ENCODE measurements at regions not wholly inside any gene's neighbourhood (a gene's known extent, or its start where the extent isn't known, plus 50 kb on each side); places are given as distances from the start of the nearest gene placed in this dataset.
"Not testable (repeated sequence)": the region's sequence is repeated elsewhere in the genome, so short reads cannot be mapped to it uniquely, and the experiment has no call there.

DNA sequence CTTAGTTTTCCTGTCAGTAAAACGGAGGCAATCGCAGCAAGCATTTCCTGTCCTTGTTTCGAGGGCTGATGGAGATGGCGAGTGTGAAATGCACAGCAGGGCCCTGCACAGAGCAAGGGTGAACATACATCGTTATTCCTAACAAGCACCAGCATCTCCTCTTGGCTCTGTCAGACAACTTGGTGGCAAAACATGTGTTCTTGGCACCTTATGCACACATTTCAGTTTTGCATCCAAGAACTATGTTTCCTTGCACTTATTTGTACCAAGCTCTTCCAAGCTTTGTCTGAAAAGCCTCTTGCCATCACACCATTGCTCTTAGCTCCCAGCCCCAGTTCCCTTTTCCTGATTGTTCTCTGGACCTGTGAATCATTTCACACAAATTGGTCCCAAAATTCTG is 132.9 kb upstream of the GRB10 start:
- no peak for DNase-seq

GRCh38 chr7:50914460-50914859 is 131.8 kb upstream of the GRB10 start:
- DNase-seq: no peak

GRCh38 chr7:50908628-50909290 is 126.1 kb upstream of the GRB10 start:
- no peak for DNase-seq

DNA sequence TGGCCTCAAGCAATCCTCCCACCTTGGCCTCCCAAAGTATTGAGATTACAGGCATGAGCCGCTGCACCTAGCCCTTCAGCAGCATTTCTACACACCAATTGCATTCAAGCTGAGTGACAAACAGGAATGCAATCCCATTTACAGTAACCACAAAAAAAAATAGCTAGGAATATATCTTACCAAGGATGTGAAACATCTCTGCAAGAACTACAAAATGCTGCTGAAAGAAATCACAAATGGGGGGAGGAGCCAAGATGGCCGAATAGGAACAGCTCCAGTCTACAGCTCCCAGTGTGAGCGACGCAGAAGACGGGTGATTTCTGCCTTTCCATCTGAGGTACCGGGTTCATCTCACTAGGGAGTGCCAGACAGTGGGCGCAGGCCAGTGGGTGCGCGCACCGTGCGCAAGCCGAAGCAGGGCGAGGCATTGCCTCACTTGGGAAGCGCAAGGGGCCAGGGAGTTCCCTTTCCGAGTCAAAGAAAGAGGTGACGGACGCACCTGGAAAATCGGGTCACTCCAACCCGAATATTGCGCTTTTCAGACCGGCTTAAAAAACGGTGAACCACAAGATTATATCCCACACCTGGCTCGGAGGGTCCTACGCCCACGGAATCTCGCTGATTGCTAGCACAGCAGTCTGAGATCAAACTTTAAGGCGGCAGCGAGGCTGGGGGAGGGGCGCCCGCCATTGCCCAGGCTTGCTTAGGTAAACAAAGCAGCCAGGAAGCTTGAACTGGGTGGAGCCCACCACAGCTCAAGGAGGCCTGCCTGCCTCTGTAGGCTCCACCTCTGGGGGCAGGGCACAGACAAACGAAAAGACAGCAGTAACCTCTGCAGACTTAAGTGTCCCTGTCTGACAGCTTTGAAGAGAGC is 116.1 kb upstream of the GRB10 start:
- DNase-seq: not testable (repeated sequence)

DNA sequence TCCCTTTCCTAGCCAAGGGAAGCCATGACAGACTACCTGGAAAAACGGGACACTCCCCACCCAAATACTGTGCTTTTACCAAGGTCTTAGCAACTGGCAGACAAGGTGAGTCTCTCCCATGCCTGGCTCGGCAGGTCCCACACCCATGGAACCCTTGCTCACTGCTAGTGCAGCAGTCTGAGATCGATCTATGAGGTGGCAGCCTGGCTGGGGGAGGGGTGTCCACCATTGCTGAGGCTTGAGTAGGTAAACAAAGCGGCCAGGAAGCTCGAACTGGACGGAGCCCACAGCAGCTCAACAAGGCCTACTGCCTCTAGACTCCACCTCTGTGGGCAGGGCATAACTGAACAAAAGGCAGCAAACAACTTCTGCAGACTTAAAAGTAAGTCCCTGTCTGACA is 104.4 kb upstream of the GRB10 start:
- DNase-seq: not testable (repeated sequence)

GRCh38 chr7:50872437-50872836 is 89.7 kb upstream of the GRB10 start:
- no peak for DNase-seq

- no peak for DNase-seq
Measured at GRCh38 chr7:50869108-50869725, 86.5 kb upstream of the GRB10 start.

DNA sequence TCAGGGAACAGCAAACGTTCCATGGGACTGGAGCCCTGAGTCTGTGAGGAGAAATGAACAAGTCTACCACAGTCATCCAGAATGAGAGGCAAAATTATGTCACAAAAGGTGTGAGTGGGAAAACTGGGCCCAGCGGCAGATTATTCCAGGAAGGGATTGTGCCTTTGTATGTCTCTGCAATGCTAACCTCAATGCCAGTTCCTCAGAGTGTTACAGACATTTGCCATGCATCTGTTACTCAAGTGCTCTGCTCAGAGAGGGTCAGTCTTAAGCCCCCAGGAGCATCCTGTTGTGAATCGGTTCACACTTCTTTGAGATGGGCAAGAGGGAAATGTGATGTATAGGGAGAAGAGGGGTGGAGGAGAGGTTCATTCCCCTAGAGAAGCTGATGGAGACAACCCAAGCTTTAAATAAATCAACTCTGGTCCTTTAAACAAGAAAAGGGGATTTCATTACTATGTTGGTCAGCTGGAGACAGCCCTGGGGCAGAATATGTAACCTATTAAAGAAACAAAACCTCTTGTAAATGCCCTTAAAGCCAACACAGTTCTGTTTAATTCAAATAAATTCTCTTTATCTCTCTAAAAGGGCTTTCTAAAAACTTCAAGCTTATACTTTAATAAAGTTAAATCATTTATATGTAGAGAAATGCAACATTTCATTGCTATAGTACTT is 85.9 kb upstream of the GRB10 start:
- no peak for DNase-seq

- DNase-seq: no peak
Measured at GRCh38 chr7:50867034-50867356, 84.3 kb upstream of the GRB10 start.

GRCh38 chr7:50866343-50867033 is 83.8 kb upstream of the GRB10 start:
- DNase-seq: no peak

- no peak for DNase-seq
Measured at GRCh38 chr7:50865450-50865849, 82.8 kb upstream of the GRB10 start.

DNA sequence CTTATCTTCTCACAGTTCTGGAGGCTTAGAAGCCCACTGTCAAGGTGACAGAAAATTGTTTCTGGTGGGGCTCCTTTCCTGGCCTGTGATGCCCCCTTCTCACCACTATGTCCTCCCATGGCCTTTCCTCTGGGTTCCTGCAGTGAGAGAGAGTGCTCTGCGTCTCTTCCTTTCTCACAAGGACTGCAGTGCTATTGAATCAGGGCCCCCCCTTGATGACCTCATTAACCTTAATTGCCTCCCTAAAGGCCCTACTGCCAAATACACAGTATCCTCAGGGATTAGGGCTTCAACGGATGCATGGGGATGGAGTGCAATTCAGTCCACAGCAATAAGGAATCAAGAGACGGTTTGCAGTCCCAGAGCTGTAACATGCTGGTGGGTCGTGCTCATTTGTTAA is 82.0 kb upstream of the GRB10 start:
- no peak for DNase-seq

DNA sequence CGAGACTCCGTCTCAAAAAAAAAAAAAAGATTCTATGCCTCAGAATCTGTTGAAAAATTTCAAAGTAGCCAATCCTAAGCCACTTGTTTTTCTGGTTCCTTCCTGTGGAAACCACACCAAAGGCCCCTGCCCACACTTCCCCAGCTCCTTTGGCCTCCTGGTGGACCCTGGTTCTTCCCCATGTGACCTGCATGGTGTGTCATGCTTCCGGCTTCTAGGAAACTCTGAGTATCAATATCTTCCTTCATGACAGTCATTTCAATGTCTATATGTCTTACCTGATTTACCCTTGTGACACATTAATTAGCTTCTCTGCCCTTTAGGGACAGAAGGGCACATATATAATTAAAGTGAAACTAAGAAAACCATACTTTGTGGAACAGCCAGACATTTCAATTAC is 80.4 kb upstream of the GRB10 start:
- no peak for DNase-seq

GRCh38 chr7:50862302-50862701 is 79.6 kb upstream of the GRB10 start:
- no peak for DNase-seq

- DNase-seq: no peak
Measured at GRCh38 chr7:50860598-50860997, 77.9 kb upstream of the GRB10 start.

DNA sequence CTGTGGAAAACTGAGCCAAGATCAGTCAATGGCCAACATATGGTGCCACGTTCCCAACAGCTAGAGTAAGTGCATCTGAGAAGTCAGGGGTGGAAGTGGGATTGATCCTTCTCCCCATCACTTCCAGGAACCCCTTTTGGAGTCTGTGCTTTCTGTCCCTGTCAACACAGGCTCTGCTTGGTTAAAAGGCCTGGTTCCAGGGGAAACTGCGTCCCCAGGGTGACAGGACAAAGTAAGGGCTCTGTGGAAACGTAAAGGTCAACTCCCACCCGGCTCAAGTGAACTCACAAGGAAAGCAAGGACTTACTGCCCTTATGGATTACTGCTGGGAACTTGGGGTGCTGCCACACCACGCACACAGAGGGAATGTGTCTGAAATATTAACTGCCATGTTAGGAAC is 77.5 kb upstream of the GRB10 start:
- DNase-seq: no peak

DNA sequence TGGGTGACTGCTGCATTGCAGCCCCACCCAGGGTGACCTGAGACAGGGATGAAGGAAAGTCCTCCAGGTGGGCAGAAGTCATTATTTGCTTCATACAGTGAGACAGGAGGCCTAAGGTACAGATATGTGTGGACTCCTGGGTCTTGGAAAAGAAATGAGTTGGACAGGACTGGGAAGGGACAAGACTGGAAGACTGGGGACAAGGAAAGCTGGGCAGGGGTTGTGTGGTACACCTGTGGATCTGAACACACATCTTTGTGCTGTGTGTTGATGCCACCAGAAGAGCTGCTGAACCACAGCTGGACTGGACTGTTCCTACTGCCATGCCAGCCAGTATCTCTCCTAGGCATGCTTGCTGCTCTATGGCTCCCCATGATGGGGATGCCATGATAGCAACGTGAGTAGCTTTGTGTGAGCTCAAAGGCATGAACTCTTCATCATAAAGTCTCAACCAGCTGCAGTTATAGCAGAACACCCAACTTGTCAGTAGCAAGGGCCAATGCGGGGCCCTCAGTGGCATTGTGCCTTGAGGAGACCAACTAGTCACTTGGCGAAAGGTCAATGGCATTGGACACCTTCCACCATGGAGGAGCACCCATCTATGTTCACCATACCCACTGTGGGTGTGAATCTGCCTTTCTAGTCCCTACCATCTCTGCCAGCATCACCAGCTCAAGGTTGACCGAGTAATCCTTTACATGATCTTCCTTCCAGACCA is 76.0 kb upstream of the GRB10 start:
- no peak for DNase-seq

DNA sequence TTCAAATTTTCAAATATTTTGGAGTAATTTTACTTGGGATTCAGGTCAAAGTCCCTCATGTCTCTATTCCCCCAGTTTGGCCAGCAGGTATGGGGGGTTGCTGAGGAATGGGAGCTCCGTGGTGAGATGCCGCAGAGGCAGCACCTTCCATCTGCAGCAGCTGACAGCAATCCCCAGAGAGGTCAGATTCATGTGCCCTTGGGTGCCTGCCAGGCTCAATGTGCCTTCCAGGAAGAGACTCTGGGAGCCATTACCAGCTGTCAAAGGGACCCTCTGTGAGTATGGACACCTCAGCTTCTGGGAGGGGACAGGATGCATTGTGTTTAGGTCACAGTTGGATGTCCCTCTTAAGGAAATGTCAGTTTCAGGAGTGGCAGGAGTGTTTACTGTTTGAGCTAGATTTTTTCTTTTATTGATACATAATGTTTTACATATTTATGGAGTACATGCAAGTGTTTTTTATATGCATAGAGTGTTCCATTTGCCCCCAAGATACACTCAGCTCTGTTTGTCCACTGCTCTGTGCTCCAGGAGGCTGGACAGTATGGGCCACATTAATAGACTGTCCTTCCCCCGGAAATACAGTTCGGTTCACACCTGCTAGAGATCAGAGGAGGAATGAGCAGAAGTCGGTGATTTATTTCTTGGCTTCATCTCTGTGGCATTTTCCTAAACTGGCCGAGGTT is 75.3 kb upstream of the GRB10 start:
- no peak for DNase-seq

DNA sequence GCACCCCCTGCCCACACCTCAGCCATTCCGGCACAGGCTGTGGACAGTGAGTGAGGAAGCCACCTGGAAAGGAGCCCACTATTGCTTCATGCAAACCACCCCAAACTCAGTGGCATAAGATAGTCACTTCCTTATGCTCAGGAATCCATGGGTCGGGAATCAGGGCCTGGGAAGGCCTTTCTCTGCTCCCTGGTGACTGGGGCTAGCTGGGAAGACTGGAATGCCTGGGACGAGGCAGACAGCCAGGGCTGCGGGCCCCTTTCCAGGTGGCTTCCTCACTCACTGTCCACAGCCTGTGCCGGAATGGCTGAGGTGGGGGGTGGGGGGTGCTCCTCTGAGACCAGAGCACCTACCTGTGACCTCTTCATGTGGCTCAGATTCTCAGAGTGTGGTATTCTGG is 74.1 kb upstream of the GRB10 start:
- no peak for DNase-seq

- no peak for DNase-seq
Measured at GRCh38 chr7:50856231-50856630, 73.5 kb upstream of the GRB10 start.

DNA sequence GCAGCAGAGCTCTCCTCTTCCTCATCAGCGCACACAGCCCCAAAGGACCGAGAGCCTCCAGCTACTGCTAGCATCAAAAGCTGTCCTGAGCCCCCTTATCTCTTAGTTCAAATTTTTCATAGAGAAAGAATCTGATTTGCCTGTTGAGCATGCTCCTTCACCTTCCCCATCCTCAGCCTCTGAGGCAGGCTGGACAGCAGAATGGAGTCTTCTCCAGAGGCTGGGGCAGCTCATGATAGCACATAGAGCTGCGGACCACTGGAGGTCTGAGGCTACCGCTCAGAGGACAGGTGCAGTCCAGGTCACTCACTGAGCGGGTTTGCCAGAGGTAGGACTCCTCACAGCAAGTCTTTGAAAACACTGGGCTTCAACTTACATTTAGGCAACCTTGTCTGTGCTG is 72.8 kb upstream of the GRB10 start:
- no peak for DNase-seq

DNA sequence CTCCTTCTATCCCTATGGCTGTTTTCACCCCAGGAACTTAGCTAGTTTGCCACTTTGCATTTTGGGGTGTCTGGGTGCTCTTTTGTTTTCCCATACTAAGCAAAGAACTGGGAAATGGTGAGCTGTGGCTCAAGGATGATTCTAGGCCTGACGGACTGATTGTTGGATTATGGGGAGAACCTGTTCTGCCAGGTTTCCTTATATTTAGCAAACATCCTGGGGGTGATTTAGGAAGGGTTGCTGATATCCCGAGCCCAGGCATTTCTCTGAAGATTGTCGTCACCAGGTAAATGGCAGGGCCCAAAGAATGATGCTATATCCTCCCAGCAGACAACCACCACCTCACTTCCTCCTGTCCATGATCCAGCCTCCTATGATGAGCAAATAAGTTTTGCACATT is 72.1 kb upstream of the GRB10 start:
- DNase-seq: no peak

Measured in activated T-cell treated with anti-CD3 and anti-CD28 coated beads for 4 hours (primary cell).